ENCODE measurements at regions not wholly inside any gene's neighbourhood (a gene's known extent, or its start where the extent isn't known, plus 50 kb on each side); places are given as distances from the start of the nearest gene placed in this dataset.

DNA sequence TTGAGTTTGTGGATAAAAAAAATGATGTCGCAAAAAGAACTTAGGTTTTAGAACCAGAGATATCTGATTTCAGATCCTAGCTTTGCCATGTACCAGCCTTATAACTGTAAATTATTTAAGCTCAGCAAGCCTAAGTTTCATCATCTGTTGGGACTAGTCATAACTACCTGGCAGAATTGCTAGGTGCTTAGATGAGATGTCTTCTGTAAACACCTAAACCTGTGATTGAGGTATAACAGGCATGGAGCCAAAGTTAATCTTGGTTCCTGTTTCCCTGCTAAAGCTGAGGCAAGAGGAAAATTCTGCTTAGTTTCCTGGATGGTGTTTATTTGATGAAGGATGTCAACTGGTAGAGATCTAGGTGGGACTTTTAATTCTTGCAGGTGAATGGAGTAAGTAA is 331.3 kb upstream of the RBMS3 start:
- DNase-seq (ENCODE audit: low read depth): no peak
- no peak overlapping the region for H3K4me3 ChIP-seq (ENCODE audit: low read depth, low read length)
- TF ChIP-seq, protein P1, sequence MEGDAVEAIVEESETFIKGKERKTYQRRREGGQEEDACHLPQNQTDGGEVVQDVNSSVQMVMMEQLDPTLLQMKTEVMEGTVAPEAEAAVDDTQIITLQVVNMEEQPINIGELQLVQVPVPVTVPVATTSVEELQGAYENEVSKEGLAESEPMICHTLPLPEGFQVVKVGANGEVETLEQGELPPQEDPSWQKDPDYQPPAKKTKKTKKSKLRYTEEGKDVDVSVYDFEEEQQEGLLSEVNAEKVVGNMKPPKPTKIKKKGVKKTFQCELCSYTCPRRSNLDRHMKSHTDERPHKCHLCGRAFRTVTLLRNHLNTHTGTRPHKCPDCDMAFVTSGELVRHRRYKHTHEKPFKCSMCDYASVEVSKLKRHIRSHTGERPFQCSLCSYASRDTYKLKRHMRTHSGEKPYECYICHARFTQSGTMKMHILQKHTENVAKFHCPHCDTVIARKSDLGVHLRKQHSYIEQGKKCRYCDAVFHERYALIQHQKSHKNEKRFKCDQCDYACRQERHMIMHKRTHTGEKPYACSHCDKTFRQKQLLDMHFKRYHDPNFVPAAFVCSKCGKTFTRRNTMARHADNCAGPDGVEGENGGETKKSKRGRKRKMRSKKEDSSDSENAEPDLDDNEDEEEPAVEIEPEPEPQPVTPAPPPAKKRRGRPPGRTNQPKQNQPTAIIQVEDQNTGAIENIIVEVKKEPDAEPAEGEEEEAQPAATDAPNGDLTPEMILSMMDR (IDR thresholded peaks at IDR 0.05; ENCODE audit: insufficient read depth, low read depth, low read length): no peak

DNA sequence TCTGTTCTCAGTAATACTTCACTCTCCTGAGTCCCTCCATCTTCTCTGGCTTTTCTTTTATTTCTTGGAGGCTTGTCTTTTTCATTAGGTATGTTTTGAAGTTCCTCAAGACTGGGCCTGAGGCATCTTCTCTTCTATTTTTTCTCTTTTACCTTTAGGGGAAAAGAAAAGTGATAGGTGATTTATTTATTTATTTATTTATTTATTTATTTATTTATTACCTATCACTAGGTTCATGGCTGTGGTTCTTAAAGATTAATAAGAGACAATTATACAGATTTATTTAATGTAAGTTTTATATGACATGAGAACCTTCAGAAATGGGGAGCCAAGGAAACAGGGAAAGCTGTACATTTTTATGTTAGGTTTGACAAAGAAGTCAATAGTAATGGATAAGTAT is 330.3 kb upstream of the RBMS3 start:
- DNase-seq (ENCODE audit: low read depth): no peak
- TF ChIP-seq, protein P1 (IDR thresholded peaks at IDR 0.05; ENCODE audit: insufficient read depth, low read depth, low read length): no peak
- no peak overlapping the region for H3K4me3 ChIP-seq (ENCODE audit: low read depth, low read length)

DNA sequence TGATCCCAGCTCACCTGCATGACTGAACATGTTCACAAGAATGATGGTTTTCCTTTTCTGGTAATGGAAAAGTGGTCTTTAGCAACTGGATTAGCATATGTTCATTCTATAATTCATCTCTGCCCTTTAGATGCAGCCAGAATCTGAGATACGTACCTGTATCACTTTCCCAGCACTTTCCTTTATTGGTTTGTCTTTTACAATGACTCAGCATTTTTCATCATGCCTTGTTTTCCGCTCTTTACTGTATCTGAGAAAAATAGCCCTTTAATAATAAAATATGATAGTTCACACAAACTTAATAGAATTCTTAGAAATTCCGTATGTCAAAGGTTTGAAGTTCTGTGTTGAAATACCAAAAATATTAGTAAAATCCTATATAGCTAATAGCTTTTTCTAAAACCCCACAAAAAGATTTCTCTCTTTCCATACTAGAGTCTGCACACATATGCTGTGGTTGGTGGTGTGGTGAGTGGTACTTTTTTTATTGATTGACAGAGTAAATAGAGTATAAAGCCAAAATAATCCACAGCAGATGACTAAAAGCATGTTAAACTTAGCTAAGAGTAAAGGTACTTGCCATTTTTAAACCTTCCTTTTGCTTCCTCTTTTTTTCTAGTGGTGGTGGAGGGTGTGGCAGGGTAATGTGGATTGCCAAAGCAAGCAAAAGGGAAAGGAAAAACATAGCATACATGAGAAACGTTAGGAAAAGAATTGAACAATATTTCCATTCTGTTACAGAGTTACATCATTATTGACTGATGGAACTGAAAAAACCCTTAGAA is 328.9 kb upstream of the RBMS3 start:
- TF ChIP-seq, protein P1 (IDR thresholded peaks at IDR 0.05; ENCODE audit: insufficient read depth, low read depth, low read length): no peak
- H3K4me3 ChIP-seq (ENCODE audit: low read depth, low read length): no peak overlapping the region
- DNase-seq (ENCODE audit: low read depth): no peak

DNA sequence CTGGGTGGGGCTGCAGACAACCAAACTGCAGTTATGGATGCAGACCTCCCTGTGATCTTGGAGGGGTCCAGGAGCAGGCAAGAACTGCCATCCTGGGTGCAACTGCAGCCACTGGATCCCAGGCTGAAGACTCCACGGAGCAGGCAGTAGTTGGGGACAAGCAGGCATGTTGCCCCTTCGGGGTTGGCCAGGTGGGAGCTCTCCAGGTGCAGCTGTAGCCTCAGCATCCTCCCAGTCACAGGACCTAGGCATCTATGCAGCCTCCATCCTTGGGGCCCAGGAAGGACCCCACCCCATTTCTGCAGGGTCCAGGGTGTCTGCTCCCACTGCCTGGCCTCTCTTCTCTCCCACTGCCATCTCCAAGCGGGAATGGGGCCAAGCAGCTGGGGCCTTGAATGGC is 322.2 kb upstream of the RBMS3 start:
- no peak for DNase-seq (ENCODE audit: low read depth)
- TF ChIP-seq, protein P1 (IDR thresholded peaks at IDR 0.05; ENCODE audit: insufficient read depth, low read depth, low read length): no peak
- no peak overlapping the region for H3K4me3 ChIP-seq (ENCODE audit: low read depth, low read length)

DNA sequence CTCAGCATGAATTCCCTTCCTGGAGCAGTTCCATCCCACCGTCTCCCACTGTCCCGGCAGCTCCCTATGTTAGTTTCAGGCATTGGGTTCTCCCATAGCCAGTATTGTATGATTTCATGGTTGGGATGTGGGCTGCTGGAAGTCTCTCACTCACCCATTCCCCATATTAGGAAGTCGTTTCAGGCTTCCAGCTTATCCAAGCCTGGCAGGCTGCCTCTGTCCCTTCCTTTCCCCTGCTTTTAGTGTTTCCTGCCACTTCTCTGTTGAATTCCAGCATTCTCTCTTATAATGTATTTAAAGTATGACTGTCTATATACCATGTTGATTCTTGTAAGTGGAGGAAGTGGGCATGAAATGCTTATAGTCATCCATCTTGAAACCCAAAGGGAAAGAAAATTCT is 309.7 kb upstream of the RBMS3 start:
- no peak overlapping the region for H3K4me3 ChIP-seq (ENCODE audit: low read depth, low read length)
- TF ChIP-seq, protein P1 (IDR thresholded peaks at IDR 0.05; ENCODE audit: insufficient read depth, low read depth, low read length): no peak

DNA sequence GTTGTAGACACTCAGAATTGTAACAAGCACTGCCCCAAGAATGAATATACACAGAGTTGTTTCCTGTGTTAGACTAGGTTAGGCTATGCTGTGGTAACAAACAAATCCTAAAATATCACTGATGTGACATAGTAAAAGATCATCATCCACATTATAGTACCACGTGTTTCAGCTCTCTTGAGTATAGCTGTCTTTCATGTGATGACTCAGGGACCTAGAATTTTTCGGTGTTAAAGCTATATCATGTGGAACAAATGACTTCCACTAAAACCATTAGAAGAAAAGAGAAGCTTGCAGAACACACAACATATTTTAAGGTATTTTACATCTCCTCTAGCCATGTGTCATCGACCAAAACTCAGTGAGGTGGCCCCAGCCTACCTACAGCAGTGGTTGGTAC is 307.9 kb upstream of the RBMS3 start:
- DNase-seq (ENCODE audit: low read depth): no peak
- H3K4me3 ChIP-seq (ENCODE audit: low read depth, low read length): no peak overlapping the region
- TF ChIP-seq, protein P1 (IDR thresholded peaks at IDR 0.05; ENCODE audit: insufficient read depth, low read depth, low read length): no peak

More for the DNA sequence above, 309.7 kb upstream of the RBMS3 start:
- DNase-seq (ENCODE audit: low read depth): no peak

DNA sequence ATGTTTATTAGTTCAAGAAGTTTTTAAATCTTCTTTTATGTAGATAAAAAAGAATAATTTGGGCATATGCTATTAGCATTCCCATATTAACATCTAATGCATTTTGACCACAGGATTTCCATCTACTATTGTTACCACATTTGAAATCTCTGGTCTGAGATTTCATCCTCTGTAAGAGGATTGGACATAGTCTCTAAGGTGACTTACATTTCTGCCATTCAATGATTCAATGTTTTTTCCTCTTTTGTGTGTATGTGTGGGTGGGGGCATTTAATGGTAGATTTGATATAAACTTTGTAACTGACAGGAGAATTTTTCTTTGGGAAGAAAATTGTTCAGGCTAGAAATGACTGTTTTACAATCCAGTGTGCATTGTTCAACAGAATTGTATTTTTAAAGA is 307.3 kb upstream of the RBMS3 start:
- DNase-seq (ENCODE audit: low read depth): no peak
- TF ChIP-seq, protein P1 (IDR thresholded peaks at IDR 0.05; ENCODE audit: insufficient read depth, low read depth, low read length): no peak
- H3K4me3 ChIP-seq (ENCODE audit: low read depth, low read length): no peak overlapping the region
